ENCODE measurements at regions not wholly inside any gene's neighbourhood (a gene's known extent, or its start where the extent isn't known, plus 50 kb on each side); places are given as distances from the start of the nearest gene placed in this dataset.

GRCh38 chr11:22441831-22442230 is 103.7 kb downstream of the SLC17A6 start:
- TF ChIP-seq ZNF274 (IDR thresholded peaks at IDR 0.05; ENCODE audit: low read depth, low read length) (no peak), YY1 (IDR thresholded peaks at IDR 0.05; ENCODE audit: insufficient read depth, insufficient read length) (no peak), SUZ12 (IDR thresholded peaks at IDR 0.05; ENCODE audit: extremely low read depth, insufficient read depth, insufficient read length) (no peak)
